Sigmoid colon (tissue), 6 donors: ENCODE measurements at regions not wholly inside any gene's neighbourhood (a gene's known extent, or its start where the extent isn't known, plus 50 kb on each side); places are given as distances from the start of the nearest gene placed in this dataset.
A peak's percentile ranks its signal among the peaks of the same experiment; 100 is the strongest.

Experiments
- DNase-seq: peaks from one replicate; pipeline ENCODE4 v3.0.0-alpha.2; 2019
- H3K27ac ChIP-seq, 4 donors: fragments of 200-600 bp; sonication (generic); one replicate each; pipeline ENCODE4 v1.5.1; 2016 to 2019; ENCODE audit warnings: mild to moderate bottlenecking in 1 of 4
- H3K27me3 ChIP-seq, 3 donors: fragments of 200-600 bp; sonication (generic); one replicate each; pipeline ENCODE4 v1.5.1; 2019; ENCODE audit warnings: mild to moderate bottlenecking in 1 of 3
- H3K36me3 ChIP-seq, 4 donors: fragments of 200-600 bp; sonication (generic); one replicate each; pipeline ENCODE4 v1.5.1; 2016 to 2019
- H3K4me1 ChIP-seq, 4 donors: fragments of 200-600 bp; sonication (generic); one replicate each; pipeline ENCODE4 v1.5.1; 2017 to 2019
- H3K4me3 ChIP-seq, 4 donors: fragments of 200-600 bp; sonication (generic); one replicate each; pipeline ENCODE4 v1.5.1; 2017 to 2019; ENCODE audit warnings: mild to moderate bottlenecking in 2 of 4, moderate library complexity in 1 of 4
- H3K9me3 ChIP-seq, 4 donors: fragments of 200-600 bp in 3 of 4; sonication (generic) in 3 of 4; one replicate each; pipeline versions ENCODE4 v1.5.1 to v1.6.1; 2013 to 2019
- EP300 ChIP-seq, 4 donors: sonication (generic); formaldehyde crosslinking; IDR thresholded peaks; one replicate each; pipeline ENCODE4 v1.6.1; 2017; ENCODE audit warnings: antibody characterized with exemption in 4 of 4
- POLR2A ChIP-seq, 2 donors: fragments of 450-650 bp; IDR thresholded peaks; one replicate each; pipeline ENCODE4 v1.6.1; 2016; ENCODE audit warnings: antibody characterized with exemption in 2 of 2, mild to moderate bottlenecking in 2 of 2, moderate library complexity in 2 of 2
- POLR2AphosphoS5 ChIP-seq, 4 donors: sonication (generic); formaldehyde crosslinking; IDR thresholded peaks; one replicate each; pipeline ENCODE4 v1.6.1; 2017; ENCODE audit warnings: antibody characterized with exemption in 4 of 4
- WGBS, 2 donors: extraction: QIAGEN DNeasy Blood & Tissue Kit; methylation state at CpG; one replicate each; pipeline ENCODE4 v1.1.7; 2013; 5-methylcytosine and 5-hydroxymethylcytosine counted together
- intact Hi-C: fragments of 100-400 bp; cut with DNase I; formaldehyde crosslinking; loops from one replicate; pipeline ENCODE4 v1.15.1; 2023
- TF ChIP-seq, protein P1 (sequence below), 4 experiments: fragments of 450-650 bp in 3 of 4; fragments of 200-600 bp in 1 of 4; IDR thresholded peaks; one replicate each; pipeline ENCODE4 v1.5.1; 2016 to 2019; ENCODE audit warnings: antibody characterized with exemption in 4 of 4, mild to moderate bottlenecking in 3 of 4, moderate library complexity in 2 of 4
- donor health status: healthy with polysubstance abuse.
- donor health status: healthy.

DNA sequence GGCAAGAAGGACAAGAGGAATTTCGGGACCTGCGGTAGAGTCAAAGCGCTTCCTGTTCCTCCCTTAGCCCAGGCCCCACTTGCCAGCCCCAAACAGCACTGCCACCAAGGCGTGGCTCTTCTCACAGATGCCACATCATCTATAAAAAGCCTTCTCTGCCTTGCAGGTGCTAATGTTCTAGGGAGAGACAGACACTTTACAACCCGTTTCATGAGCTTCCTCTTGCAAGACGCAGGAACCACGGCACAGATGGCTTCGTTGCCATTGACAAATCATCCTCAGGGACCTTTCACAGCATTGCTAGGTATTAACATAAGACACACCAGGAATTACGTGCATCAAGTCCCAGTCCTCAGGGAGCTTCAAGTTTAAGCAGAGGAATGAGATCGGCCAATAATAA is 180.9 kb downstream of the JCAD start:
- Histone ChIP-seq H3K9me3 (no peaks in the 10 kb centered on the region), H3K4me1 (peaks cover 0 to 30% (median 21%) of the 10 kb centered on the region in 4 donors), H3K4me3 (no peak overlapping the region), H3K27ac (peak overlapping the region in 2 of 4 donors; percentile 26 to 35), H3K36me3 (no peaks in the 10 kb centered on the region), H3K27me3 (no peaks in the 10 kb centered on the region)
- DNase-seq: no peak
- TF ChIP-seq, protein P1, sequence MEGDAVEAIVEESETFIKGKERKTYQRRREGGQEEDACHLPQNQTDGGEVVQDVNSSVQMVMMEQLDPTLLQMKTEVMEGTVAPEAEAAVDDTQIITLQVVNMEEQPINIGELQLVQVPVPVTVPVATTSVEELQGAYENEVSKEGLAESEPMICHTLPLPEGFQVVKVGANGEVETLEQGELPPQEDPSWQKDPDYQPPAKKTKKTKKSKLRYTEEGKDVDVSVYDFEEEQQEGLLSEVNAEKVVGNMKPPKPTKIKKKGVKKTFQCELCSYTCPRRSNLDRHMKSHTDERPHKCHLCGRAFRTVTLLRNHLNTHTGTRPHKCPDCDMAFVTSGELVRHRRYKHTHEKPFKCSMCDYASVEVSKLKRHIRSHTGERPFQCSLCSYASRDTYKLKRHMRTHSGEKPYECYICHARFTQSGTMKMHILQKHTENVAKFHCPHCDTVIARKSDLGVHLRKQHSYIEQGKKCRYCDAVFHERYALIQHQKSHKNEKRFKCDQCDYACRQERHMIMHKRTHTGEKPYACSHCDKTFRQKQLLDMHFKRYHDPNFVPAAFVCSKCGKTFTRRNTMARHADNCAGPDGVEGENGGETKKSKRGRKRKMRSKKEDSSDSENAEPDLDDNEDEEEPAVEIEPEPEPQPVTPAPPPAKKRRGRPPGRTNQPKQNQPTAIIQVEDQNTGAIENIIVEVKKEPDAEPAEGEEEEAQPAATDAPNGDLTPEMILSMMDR (IDR thresholded peaks at IDR 0.05): no peak
- TF ChIP-seq EP300 (IDR thresholded peaks at IDR 0.05): no peak
- no peak for TF ChIP-seq POLR2AphosphoS5 (IDR thresholded peaks at IDR 0.05)
- TF ChIP-seq POLR2A (IDR thresholded peaks at IDR 0.05): no peak
- intact Hi-C loops: no loop called here
- WGBS, 2 donors: 42 to 70% methylated on average over 10 of the region's 10 CpGs

DNA sequence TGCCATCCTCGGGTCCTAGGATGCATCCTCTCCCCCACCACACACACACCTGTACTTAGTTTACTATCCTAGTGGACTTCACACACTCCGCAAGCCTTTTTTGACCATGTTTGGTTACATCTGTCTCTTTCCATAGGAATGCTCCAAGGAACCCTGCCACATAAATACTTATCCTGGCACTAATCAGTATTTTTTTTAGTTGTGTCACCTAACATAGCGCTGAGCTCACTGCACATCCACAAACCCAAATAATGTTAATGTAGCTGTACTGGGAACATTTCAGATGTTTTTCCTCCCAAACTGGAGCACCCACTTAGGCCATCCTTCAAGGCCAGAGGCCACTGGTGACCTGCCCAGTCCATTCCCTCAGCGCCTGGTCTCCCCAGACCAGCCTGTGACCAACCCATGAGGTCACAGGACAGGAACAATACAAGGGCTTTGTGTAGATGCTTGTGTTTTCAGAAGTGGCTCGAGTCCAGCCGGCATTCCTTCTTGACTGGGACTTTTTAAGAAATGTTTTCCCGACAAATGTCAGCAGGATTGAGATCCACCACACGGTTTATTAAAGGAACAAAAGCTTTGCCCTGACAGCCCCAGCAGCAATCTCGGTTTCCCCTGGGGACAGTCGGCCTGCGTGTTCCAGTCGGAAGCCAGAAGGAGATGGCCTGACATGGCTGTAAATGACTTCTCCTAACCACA is 181.4 kb downstream of the JCAD start:
- Histone ChIP-seq H3K9me3 (no peaks in the 10 kb centered on the region), H3K27ac (peak overlapping the region in 3 of 4 donors; percentile 8 to 35 (median 26)), H3K27me3 (no peaks in the 10 kb centered on the region), H3K4me1 (peaks cover 0 to 25% (median 20%) of the 10 kb centered on the region in 4 donors), H3K4me3 (no peak overlapping the region), H3K36me3 (no peaks in the 10 kb centered on the region)
- no peak for TF ChIP-seq POLR2AphosphoS5 (IDR thresholded peaks at IDR 0.05)
- TF ChIP-seq EP300 (IDR thresholded peaks at IDR 0.05): no peak
- TF ChIP-seq POLR2A (IDR thresholded peaks at IDR 0.05): no peak
- TF ChIP-seq, protein P1 (IDR thresholded peaks at IDR 0.05): no peak
- intact Hi-C loops: no loop called here
- 71 to 88% methylated on average over 12 of the region's 12 CpGs for WGBS, 2 donors
- DNase-seq: no peak

DNA sequence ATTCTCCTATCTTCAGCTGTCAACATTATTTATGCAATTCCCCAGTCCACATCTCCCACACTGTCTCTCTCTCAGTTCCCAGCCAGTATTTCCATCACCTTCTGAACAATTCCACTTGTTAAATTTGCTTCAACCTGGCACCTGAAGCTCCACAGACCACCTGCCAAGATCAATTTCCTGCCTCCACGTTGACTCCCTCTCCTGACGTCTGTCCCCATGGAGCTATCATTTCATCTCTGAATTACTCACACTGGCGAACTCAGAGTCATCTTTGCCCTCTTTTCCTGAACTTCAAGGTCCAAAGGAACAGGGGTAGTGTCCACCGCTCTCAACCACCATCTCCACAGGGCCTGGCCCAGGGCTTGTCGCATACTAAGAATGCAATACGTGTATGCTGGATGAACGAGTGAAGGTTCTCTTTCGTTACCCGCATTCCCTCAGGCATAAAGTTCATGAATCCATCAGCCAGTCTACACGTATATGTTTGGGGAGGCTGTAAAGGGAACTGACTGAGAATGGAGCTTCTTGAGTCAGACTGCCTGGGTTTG is 183.3 kb downstream of the JCAD start:
- peaks cover 0 to 12% (median 7%) of the 10 kb centered on the region in 4 donors for H3K4me1 ChIP-seq
- no peaks in the 10 kb centered on the region for H3K9me3 ChIP-seq
- no peaks in the 10 kb centered on the region for H3K27me3 ChIP-seq
- H3K36me3 ChIP-seq: no peaks in the 10 kb centered on the region
- no peak overlapping the region for H3K27ac ChIP-seq
- H3K4me3 ChIP-seq: no peak overlapping the region
- DNase-seq: no peak
- WGBS, 2 donors: 83 to 88% methylated on average over 10 of the region's 10 CpGs
- TF ChIP-seq POLR2A (IDR thresholded peaks at IDR 0.05) (no peak), EP300 (IDR thresholded peaks at IDR 0.05) (no peak), POLR2AphosphoS5 (IDR thresholded peaks at IDR 0.05) (no peak)
- TF ChIP-seq, protein P1 (IDR thresholded peaks at IDR 0.05): no peak
- intact Hi-C loops: no loop called here

DNA sequence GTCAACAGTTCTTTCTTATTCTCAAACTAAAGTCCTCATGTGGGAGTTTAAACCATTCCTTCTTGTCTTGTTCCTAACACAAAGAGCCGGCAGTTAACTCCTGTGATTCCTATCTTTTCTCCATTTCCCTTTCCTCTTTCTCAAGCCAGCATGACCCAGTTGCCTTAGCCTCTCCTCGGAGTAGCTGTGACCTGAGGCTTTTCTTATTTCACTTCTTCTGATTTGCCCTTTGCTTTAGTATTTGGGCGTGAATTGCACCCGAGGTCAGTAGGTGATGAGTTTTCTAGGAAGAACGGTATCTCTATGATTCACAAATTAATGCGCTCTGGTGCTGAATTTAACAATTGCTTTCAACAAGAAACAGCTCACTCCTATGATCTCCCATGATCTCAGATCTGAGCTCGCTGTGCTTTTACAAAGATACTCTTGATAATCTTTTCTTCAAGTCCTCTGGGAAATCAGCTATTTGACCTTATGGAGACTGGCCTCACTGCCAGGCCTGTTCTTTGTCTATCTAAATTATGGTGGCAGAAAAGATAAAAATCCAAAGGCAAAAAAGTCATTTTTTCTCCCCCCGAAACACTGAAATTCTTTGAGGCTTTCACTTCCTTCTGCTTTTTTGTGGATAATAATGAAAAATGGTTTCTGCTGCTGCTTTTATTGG is 184.6 kb downstream of the JCAD start:
- no peak for DNase-seq
- no peaks in the 10 kb centered on the region for H3K9me3 ChIP-seq
- H3K36me3 ChIP-seq: no peaks in the 10 kb centered on the region
- no peak overlapping the region for H3K4me3 ChIP-seq
- H3K27me3 ChIP-seq: no peaks in the 10 kb centered on the region
- intact Hi-C loops: loop anchor here (5.0 kb wide), 1 partner anchor 73 kb away; no protein-coding TSS in a partner anchor
- H3K27ac ChIP-seq: no peak overlapping the region
- WGBS, 2 donors: 60 to 82% methylated on average over 8 of the region's 8 CpGs
- H3K4me1 ChIP-seq: peaks cover 0 to 16% (median 10%) of the 10 kb centered on the region in 4 donors
- TF ChIP-seq POLR2AphosphoS5 (IDR thresholded peaks at IDR 0.05): no peak
- TF ChIP-seq, protein P1 (IDR thresholded peaks at IDR 0.05): no peak
